ENCODE measurements at regions not wholly inside any gene's neighbourhood (a gene's known extent, or its start where the extent isn't known, plus 50 kb on each side); places are given as distances from the start of the nearest gene placed in this dataset.

DNA sequence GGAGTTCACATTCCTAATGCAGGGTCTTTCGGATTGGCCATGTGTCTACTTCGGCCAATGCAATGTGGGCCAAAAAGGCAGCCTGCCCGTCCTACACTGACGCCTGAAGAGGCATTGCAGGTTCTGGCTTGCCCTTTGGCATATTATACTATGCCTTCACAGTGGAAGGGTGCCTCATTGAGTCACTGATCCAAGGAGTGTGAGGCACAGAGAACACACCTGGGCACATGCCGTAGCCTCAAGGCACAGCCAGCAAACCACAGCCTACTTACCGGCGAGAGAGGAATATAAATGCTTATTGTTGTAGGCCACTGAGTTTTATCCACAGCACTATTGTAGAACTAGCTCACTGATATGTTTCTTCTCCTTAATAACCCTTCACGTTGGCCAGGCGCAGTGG, 409.6 kb downstream of the GADD45G start:
- Histone ChIP-seq H3K79me2 (ENCODE audit: insufficient read depth) (no peaks in the 10 kb centered on the region), H3K9me3 (no peaks in the 10 kb centered on the region), H3K4me3 (ENCODE audit: low read depth in 2 of 2, low read length in 1 of 2) (no peak overlapping the region), H3K27ac (ENCODE audit: low read depth in 2 of 2, low read length in 1 of 2) (no peak overlapping the region), H3K36me3 (replicated peaks in 1 of 2; ENCODE audit: control insufficient read depth in 1 of 2, insufficient read depth in 2 of 2, low read length in 1 of 2) (no peaks in the 10 kb centered on the region), H3K4me2 (no peak overlapping the region), H3K27me3 (ENCODE audit: insufficient read depth) (no peaks in the 10 kb centered on the region), H3K9me2 (no peaks in the 10 kb centered on the region), H3K9ac (no peak overlapping the region), H3K4me1 (ENCODE audit: control insufficient read depth in 1 of 2, insufficient read depth in 2 of 2, low read depth in 1 of 2, low read length in 1 of 2) (peaks cover 0 to 2% of the 10 kb centered on the region in 2 experiments; a peak in 1 of 4 replicates), H2AFZ (ENCODE audit: low read depth) (no peak overlapping the region), H4K20me1 (ENCODE audit: insufficient read depth) (no peaks in the 10 kb centered on the region), H3F3A (replicated peaks; ENCODE audit: insufficient read depth) (no peaks in the 10 kb centered on the region)
- no peak for DNase-seq
- ChIA-PET CTCF (interaction anchor here (1.0 to 1.6 kb wide), 2 partner anchors 411 to 420 kb away, joined by 3 read pairs; no protein-coding TSS in a partner anchor), POLR2A (no interaction called here)
- TF ChIP-seq MXI1 (IDR thresholded peaks at IDR 0.05; ENCODE audit: low read depth, low read length), result no peak
- TF ChIP-seq EP300 (IDR thresholded peaks at IDR 0.05; ENCODE audit: borderline replicate concordance in 1 of 2, low read depth in 1 of 2, low read length in 1 of 2), result no peak
- no peak for TF ChIP-seq EZH2phosphoT487 (IDR thresholded peaks at IDR 0.05; ENCODE audit: borderline replicate concordance, low read depth)
- no peak for TF ChIP-seq RCOR1 (IDR thresholded peaks at IDR 0.05; ENCODE audit: low read length)
- TF ChIP-seq, protein P1, sequence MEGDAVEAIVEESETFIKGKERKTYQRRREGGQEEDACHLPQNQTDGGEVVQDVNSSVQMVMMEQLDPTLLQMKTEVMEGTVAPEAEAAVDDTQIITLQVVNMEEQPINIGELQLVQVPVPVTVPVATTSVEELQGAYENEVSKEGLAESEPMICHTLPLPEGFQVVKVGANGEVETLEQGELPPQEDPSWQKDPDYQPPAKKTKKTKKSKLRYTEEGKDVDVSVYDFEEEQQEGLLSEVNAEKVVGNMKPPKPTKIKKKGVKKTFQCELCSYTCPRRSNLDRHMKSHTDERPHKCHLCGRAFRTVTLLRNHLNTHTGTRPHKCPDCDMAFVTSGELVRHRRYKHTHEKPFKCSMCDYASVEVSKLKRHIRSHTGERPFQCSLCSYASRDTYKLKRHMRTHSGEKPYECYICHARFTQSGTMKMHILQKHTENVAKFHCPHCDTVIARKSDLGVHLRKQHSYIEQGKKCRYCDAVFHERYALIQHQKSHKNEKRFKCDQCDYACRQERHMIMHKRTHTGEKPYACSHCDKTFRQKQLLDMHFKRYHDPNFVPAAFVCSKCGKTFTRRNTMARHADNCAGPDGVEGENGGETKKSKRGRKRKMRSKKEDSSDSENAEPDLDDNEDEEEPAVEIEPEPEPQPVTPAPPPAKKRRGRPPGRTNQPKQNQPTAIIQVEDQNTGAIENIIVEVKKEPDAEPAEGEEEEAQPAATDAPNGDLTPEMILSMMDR (IDR thresholded peaks at IDR 0.05), result no peak
- TF ChIP-seq RAD21 (IDR thresholded peaks at IDR 0.05; ENCODE audit: low read length), result no peak
- TF ChIP-seq NFIC (IDR thresholded peaks at IDR 0.05; ENCODE audit: borderline replicate concordance), result no peak
- no peak for TF ChIP-seq FOXJ3 (CRISPR knock-in tag; IDR thresholded peaks at IDR 0.05)
- TF ChIP-seq FOXM1 (IDR thresholded peaks at IDR 0.05; ENCODE audit: low read depth), result no peak
- TF ChIP-seq MEF2A (IDR thresholded peaks at IDR 0.05; ENCODE audit: borderline replicate concordance, low read depth), result no peak
- TF ChIP-seq TCF12 (IDR thresholded peaks at IDR 0.05), result no peak
- TF ChIP-seq YY1 (IDR thresholded peaks at IDR 0.05; ENCODE audit: low read depth), result no peak
- TF ChIP-seq RXRA (IDR thresholded peaks at IDR 0.05; ENCODE audit: borderline replicate concordance, low read depth), result no peak
- TF ChIP-seq POLR2AphosphoS5 (IDR thresholded peaks at IDR 0.05; ENCODE audit: low read depth, low read length), result no peak
- no peak for TF ChIP-seq CHD2 (IDR thresholded peaks at IDR 0.05; ENCODE audit: low read length, partially characterized antibody)
- 50% methylated on average over 7 of the region's 9 CpGs for WGBS (ENCODE audit: low lambda C conversion rate)

DNA sequence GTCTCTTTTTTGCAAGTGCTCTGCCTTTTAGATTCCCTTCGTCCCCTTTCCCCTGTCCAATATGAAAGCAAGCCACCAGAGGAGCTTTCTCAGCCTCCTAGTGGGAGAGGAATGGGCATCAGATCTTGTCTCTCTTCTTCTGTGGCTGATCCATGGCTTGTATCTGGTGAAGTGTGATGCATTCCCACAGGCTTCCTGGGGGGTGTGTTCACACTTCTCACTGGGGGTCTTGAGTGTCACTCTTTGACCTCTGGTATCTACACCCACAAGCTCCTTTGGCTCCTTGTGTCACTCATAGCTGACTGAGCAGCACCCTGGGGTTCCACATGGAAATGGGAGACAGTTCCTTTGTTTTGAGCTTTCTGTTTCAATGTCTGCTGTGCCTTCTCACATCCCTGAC, 411.5 kb downstream of the GADD45G start:
- no peak overlapping the region for H3K27ac ChIP-seq (ENCODE audit: low read depth in 2 of 2, low read length in 1 of 2)
- 5% methylated on average over 1 of the region's 1 CpG for WGBS (ENCODE audit: low lambda C conversion rate)
- H3K36me3 ChIP-seq (replicated peaks in 1 of 2; ENCODE audit: control insufficient read depth in 1 of 2, insufficient read depth in 2 of 2, low read length in 1 of 2), result no peaks in the 10 kb centered on the region
- no peak overlapping the region for H3K4me3 ChIP-seq (ENCODE audit: low read depth in 2 of 2, low read length in 1 of 2)
- H3K4me2 ChIP-seq, result no peak overlapping the region
- ChIA-PET CTCF (interaction anchor here (1.6 kb wide), 1 partner anchor 422 kb away, joined by 3 read pairs; no protein-coding TSS in a partner anchor), POLR2A (no interaction called here)
- no peak overlapping the region for H2AFZ ChIP-seq (ENCODE audit: low read depth)
- H3K9me2 ChIP-seq, result no peaks in the 10 kb centered on the region
- H3K4me1 ChIP-seq (ENCODE audit: control insufficient read depth in 1 of 2, insufficient read depth in 2 of 2, low read depth in 1 of 2, low read length in 1 of 2), result no peaks in the 10 kb centered on the region
- no peak for DNase-seq
- no peak overlapping the region for H3K9ac ChIP-seq
- H3K9me3 ChIP-seq, result no peaks in the 10 kb centered on the region
- no peaks in the 10 kb centered on the region for H3K27me3 ChIP-seq (ENCODE audit: insufficient read depth)
- H3F3A ChIP-seq (replicated peaks; ENCODE audit: insufficient read depth), result no peaks in the 10 kb centered on the region
- no peaks in the 10 kb centered on the region for H3K79me2 ChIP-seq (ENCODE audit: insufficient read depth)
- no peaks in the 10 kb centered on the region for H4K20me1 ChIP-seq (ENCODE audit: insufficient read depth)
- TF ChIP-seq ELF1 (IDR thresholded peaks at IDR 0.05), result no peak
- TF ChIP-seq TAF1 (IDR thresholded peaks at IDR 0.05; ENCODE audit: borderline replicate concordance, low read depth, low read length), result no peak
- no peak for TF ChIP-seq MEF2A (IDR thresholded peaks at IDR 0.05; ENCODE audit: borderline replicate concordance, low read depth)
- TF ChIP-seq, protein P2, sequence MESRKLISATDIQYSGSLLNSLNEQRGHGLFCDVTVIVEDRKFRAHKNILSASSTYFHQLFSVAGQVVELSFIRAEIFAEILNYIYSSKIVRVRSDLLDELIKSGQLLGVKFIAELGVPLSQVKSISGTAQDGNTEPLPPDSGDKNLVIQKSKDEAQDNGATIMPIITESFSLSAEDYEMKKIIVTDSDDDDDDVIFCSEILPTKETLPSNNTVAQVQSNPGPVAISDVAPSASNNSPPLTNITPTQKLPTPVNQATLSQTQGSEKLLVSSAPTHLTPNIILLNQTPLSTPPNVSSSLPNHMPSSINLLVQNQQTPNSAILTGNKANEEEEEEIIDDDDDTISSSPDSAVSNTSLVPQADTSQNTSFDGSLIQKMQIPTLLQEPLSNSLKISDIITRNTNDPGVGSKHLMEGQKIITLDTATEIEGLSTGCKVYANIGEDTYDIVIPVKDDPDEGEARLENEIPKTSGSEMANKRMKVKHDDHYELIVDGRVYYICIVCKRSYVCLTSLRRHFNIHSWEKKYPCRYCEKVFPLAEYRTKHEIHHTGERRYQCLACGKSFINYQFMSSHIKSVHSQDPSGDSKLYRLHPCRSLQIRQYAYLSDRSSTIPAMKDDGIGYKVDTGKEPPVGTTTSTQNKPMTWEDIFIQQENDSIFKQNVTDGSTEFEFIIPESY (IDR thresholded peaks at IDR 0.05; ENCODE audit: borderline replicate concordance, low read depth), result no peak
- TF ChIP-seq, protein P3, sequence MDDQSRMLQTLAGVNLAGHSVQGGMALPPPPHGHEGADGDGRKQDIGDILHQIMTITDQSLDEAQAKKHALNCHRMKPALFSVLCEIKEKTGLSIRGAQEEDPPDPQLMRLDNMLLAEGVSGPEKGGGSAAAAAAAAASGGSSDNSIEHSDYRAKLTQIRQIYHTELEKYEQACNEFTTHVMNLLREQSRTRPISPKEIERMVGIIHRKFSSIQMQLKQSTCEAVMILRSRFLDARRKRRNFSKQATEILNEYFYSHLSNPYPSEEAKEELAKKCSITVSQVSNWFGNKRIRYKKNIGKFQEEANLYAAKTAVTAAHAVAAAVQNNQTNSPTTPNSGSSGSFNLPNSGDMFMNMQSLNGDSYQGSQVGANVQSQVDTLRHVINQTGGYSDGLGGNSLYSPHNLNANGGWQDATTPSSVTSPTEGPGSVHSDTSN (IDR thresholded peaks at IDR 0.05), result no peak
- no peak for TF ChIP-seq JUND (IDR thresholded peaks at IDR 0.05)
- TF ChIP-seq SIN3A (IDR thresholded peaks at IDR 0.05; ENCODE audit: borderline replicate concordance, low read depth, low read length), result no peak
- TF ChIP-seq GATA2 (CRISPR knock-in tag; IDR thresholded peaks at IDR 0.05), result no peak
- TF ChIP-seq TEAD4 (IDR thresholded peaks at IDR 0.05; ENCODE audit: borderline replicate concordance, insufficient read depth), result no peak

All from SK-N-SH (cell line).